GM10248 (cell line): ENCODE measurements at regions not wholly inside any gene's neighbourhood (a gene's known extent, or its start where the extent isn't known, plus 50 kb on each side); places are given as distances from the start of the nearest gene placed in this dataset.

Experiments
- CTCF ChIA-PET: fragments of 300-600 bp; sonication (Branson Sonifier 250); formaldehyde crosslinking; extraction: SDS; loops from one replicate; lab custom pipeline; 2021; ENCODE audit warnings: antibody characterized with exemption; lab: Yijun Ruan, JAX
- POLR2A ChIA-PET: fragments of 350-650 bp; sonication (Branson Sonifier 250); formaldehyde crosslinking; extraction: SDS; loops from one replicate; lab custom pipeline; 2020; ENCODE audit warnings: antibody characterized with exemption; lab: Yijun Ruan, JAX
- DNase-seq: peaks from one replicate; pipeline ENCODE4 v3.0.0; 2012; ENCODE audit errors: extremely low spot score
- TF ChIP-seq, protein P1 (sequence below): IDR thresholded peaks from 2 replicates; pipeline ENCODE4 v1.5.1; 2012; ENCODE audit warnings: mild to moderate bottlenecking, low read depth; ENCODE audit errors: extremely low read depth, missing control alignments, control extremely low read depth

DNA sequence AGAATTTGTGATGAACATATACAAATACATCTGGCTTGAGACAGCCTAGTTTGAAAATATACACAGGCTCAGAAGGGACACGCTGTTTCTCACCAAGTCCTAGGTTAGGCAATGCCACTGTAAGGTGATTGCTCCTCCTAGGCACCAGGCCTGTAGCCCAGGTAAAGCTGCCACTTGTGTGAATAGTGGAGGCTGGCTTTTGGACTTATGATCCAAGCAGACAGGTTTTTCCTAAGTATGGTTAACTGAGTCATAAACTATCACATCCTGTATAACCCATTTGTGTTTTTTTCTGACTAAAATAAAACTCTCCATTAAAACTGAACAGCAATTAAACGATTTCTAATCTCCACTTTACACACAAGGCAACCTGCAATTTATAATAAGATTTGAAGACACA, 81.0 kb downstream of the SEMA4F start:
- no peak for DNase-seq
- CTCF ChIA-PET: interaction anchor here (1.0 to 1.7 kb wide), 2 partner anchors 10 to 20 kb away, joined by 4 read pairs; no protein-coding TSS in a partner anchor

DNA sequence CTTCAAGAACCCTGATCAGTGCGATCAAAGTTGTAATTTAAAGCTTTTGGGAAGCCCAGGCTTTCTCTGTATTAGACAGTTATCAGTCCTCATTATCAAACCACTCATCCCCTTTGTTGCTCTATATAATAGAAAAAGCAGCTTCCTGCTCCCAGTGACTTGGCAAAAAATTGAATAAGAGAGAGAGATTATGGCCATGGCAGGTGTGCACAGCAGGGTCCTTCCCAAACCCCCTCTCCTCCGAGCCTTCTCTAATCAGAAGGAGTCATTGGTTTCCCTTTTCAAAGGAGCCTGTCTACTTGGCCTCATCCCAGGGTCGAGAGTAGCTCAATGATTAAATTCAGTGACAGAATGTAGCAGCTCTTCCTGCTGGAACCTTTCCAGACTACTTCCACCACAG, 81.5 kb downstream of the SEMA4F start:
- ChIA-PET CTCF (interaction anchor here (1.0 to 1.7 kb wide), 2 partner anchors 9 to 20 kb away, joined by 4 read pairs; no protein-coding TSS in a partner anchor), POLR2A (no interaction called here)
- TF ChIP-seq, protein P1, sequence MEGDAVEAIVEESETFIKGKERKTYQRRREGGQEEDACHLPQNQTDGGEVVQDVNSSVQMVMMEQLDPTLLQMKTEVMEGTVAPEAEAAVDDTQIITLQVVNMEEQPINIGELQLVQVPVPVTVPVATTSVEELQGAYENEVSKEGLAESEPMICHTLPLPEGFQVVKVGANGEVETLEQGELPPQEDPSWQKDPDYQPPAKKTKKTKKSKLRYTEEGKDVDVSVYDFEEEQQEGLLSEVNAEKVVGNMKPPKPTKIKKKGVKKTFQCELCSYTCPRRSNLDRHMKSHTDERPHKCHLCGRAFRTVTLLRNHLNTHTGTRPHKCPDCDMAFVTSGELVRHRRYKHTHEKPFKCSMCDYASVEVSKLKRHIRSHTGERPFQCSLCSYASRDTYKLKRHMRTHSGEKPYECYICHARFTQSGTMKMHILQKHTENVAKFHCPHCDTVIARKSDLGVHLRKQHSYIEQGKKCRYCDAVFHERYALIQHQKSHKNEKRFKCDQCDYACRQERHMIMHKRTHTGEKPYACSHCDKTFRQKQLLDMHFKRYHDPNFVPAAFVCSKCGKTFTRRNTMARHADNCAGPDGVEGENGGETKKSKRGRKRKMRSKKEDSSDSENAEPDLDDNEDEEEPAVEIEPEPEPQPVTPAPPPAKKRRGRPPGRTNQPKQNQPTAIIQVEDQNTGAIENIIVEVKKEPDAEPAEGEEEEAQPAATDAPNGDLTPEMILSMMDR: no peak
- DNase-seq: no peak

More for the DNA sequence above, 81.0 kb downstream of the SEMA4F start:
- POLR2A ChIA-PET: no interaction called here
- TF ChIP-seq, protein P1: no peak

DNA sequence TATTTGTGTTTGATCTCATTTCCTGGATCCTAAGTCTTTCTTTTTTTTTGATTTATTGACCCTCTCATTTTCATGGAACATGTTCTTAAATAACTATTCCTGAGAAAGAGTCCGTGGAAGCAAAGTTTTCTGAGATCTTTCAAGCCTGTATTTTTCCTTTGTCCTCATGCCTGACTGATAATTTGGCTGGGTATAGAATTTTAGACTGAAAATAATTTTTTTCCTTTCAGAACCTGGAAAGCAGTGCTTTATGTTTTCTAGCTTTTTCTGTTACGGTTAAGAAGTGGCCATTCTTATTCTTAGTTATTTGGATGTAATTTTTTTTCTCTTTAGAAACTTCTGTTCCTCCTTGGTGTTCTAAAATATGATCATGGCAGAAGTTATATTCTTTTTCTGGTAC, 82.5 kb downstream of the SEMA4F start:
- CTCF ChIA-PET: no interaction called here
- POLR2A ChIA-PET: no interaction called here

DNA sequence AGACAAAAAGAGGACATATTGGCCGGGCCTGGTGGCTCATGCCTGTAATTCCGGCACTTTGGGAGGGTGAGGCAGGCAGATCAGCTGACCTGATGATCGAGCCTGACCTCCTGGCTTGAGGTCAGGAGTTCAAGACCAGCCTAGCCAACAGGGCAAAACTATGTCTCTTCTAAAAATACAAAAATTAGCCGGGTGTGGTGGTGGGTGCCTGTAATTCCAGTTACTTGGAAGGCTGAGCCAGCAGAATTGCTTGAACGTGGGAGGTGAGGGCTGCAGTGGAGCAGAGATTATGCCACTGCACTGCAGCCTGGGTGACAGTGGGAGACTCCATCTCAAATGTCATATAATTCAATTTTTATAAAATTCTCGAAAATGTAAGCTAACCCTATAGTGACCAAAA, 84.5 kb downstream of the SEMA4F start:
- DNase-seq: no peak
- POLR2A ChIA-PET: no interaction called here
- TF ChIP-seq, protein P1: no peak
- CTCF ChIA-PET: interaction anchor here (1.2 kb wide), 1 partner anchor 137 kb away, joined by 3 read pairs; no protein-coding TSS in a partner anchor

More for the DNA sequence above, 82.5 kb downstream of the SEMA4F start:
- no peak for DNase-seq
- TF ChIP-seq, protein P1: no peak

DNA sequence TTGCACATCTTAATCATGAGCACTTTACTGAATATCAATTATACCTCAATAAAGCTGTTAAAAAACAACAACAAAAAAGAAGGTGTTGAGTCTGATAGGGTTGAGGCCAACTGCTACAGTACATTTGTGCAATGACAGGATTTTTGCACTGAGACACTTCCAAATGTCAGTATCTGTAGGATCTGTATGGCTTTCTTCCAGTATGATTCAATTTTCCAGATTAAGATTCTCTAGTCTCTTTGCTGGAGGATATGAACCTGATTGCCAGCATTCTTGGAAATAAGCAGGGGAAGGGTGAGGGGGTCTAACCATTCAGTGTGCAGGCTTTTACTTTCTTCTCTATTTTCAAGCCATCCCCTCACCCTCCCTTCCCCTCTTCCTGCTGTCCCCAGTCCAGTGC, 85.1 kb downstream of the SEMA4F start:
- DNase-seq: no peak
- POLR2A ChIA-PET: no interaction called here
- CTCF ChIA-PET: interaction anchor here (1.2 to 1.3 kb wide), 2 partner anchors 13 to 136 kb away, joined by 3 to 7 read pairs; no protein-coding TSS in a partner anchor
- TF ChIP-seq, protein P1: no peak

DNA sequence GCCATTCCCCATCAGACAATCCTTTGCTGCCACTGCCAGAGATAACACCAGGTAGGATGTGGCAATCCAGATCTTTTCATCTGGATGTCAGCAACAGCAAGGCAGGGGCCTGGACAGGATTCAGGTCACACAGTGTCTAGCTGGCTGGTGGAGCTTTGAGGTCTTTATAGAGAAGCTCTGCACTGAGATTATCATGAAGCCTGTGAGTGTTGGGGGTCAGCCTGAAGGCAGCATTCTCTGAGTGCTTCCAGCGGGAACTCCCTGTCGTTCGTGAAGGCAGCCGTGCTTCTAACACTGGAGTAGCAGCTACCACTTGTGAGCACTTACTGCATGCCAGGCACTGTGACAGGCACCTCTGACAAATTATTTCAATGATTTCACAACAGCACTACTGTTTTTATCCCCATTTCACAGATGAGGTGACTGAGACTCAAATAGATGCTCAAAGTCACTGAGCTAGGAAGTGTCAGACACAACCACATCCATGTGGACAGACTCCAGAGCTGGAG, 85.7 kb downstream of the SEMA4F start:
- no peak for DNase-seq
- POLR2A ChIA-PET: no interaction called here
- CTCF ChIA-PET: interaction anchor here (1.2 to 1.5 kb wide), 3 partner anchors 12 to 136 kb away, joined by 3 to 7 read pairs (median 3); no protein-coding TSS in a partner anchor
- TF ChIP-seq, protein P1: no peak
